NT2/D1 (cell line): ENCODE measurements at regions not wholly inside any gene's neighbourhood (a gene's known extent, or its start where the extent isn't known, plus 50 kb on each side); places are given as distances from the start of the nearest gene placed in this dataset.

ENCODE experiments used
- SUZ12 ChIP-seq: IDR thresholded peaks from 2 replicates; pipeline ENCODE4 v1.6.1; 2011; ENCODE audit not compliant: insufficient read length, insufficient read depth; ENCODE audit errors: extremely low read depth
- YY1 ChIP-seq: IDR thresholded peaks from 2 replicates; pipeline ENCODE4 v1.6.1; 2011; ENCODE audit not compliant: insufficient read length, insufficient read depth
- ZNF274 ChIP-seq: IDR thresholded peaks from 2 replicates; pipeline ENCODE4 v1.6.1; 2011; ENCODE audit warnings: mild to moderate bottlenecking, low read depth, low read length

DNA sequence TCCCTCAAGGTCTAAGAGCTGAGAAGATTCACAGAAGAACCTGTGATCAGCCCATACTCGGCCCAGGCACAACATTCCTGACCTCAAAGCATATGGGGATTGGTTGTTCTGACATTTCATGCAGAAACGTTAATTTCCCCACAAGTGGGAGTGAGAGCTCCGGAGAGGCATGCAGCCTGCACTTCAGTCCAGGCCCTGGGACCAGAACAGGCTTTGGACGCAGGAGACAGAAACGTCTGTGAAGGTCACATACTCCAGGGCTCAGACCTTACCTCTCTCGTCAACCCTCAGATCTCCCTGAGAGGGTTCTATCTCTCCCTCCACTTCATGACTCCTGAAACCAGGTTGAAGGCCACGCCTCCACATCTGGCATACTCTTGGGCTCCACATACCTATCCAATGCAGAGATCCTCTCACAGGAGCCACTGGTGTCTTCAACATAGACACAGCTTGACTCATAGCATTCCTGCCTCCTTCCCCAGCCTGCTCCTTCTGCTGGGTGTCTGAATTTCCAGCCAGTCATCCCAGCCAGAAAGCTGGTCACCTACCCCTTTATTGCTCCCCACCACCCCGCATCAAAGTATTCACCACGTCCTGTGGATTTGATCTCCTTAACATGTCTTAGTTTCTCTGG lies 149.2 kb downstream of the OMA1 start:
- TF ChIP-seq YY1 = no peak
- no peak for TF ChIP-seq SUZ12
- TF ChIP-seq ZNF274 = no peak
